A673 (cell line): ENCODE measurements at regions not wholly inside any gene's neighbourhood (a gene's known extent, or its start where the extent isn't known, plus 50 kb on each side); places are given as distances from the start of the nearest gene placed in this dataset.

Source experiments
- EZH2 ChIP-seq: fragments of 200-600 bp; sonication (generic); IDR thresholded peaks from 2 replicates; pipeline ENCODE4 v1.6.1; 2017; ENCODE audit warnings: borderline replicate concordance, low read depth, mild to moderate bottlenecking, mixed read lengths, antibody characterized with exemption, low read length; ENCODE audit not compliant: poor library complexity, severe bottlenecking
- TF ChIP-seq, protein P1 (sequence below): fragments of 300-800, 200-600 bp; sonication (generic); conservative IDR thresholded peaks from 2 replicates; pipeline ENCODE4 v1.5.1; 2017; ENCODE audit warnings: low read depth, mild to moderate bottlenecking, antibody characterized with exemption, low read length, moderate library complexity, mixed read lengths

DNA sequence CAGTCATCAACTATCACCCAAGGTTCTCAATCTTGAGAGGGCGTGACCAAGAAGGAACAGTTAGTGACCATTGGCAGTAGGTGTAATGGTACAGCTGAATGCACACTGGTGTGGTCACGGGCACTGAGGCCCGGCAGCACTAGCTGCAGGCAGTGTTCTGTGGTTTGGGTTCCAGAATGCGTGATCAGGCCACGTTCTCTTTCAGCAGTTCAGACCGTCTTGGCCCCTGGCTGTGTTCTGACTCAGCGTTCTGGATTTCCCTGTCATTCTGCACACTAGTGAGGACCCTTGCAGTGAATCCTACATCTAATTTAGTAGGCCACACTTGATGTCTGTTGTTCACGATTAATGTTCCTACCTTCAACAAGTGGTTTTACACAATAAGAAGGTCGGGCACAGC, 220.5 kb upstream of the SLCO3A1 start:
- TF ChIP-seq, protein P1, sequence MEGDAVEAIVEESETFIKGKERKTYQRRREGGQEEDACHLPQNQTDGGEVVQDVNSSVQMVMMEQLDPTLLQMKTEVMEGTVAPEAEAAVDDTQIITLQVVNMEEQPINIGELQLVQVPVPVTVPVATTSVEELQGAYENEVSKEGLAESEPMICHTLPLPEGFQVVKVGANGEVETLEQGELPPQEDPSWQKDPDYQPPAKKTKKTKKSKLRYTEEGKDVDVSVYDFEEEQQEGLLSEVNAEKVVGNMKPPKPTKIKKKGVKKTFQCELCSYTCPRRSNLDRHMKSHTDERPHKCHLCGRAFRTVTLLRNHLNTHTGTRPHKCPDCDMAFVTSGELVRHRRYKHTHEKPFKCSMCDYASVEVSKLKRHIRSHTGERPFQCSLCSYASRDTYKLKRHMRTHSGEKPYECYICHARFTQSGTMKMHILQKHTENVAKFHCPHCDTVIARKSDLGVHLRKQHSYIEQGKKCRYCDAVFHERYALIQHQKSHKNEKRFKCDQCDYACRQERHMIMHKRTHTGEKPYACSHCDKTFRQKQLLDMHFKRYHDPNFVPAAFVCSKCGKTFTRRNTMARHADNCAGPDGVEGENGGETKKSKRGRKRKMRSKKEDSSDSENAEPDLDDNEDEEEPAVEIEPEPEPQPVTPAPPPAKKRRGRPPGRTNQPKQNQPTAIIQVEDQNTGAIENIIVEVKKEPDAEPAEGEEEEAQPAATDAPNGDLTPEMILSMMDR = no peak
- no peak for TF ChIP-seq EZH2
